GM12878 (cell line): ENCODE measurements at regions not wholly inside any gene's neighbourhood (a gene's known extent, or its start where the extent isn't known, plus 50 kb on each side); places are given as distances from the start of the nearest gene placed in this dataset.

Source experiments
- BHLHE40 ChIP-seq, 2 experiments: fragments of 450-650 bp in 1 of 2; IDR thresholded peaks; 2 replicates each; pipeline ENCODE4 v1.6.1; 2011 to 2017; ENCODE audit warnings: low read depth in 2 of 2, borderline replicate concordance in 1 of 2, improper control_type of control experiment in 1 of 2, low read length in 1 of 2, mild to moderate bottlenecking in 1 of 2
- JUND ChIP-seq: IDR thresholded peaks from 2 replicates; pipeline ENCODE4 v1.6.1; 2012; ENCODE audit warnings: low read depth, mild to moderate bottlenecking, low read length, improper control_type of control experiment, moderate library complexity
- MEF2B ChIP-seq: fragments of 450-650 bp; IDR thresholded peaks from 2 replicates; pipeline ENCODE4 v1.6.1; 2018; ENCODE audit warnings: mild to moderate bottlenecking, moderate library complexity; ENCODE audit not compliant: partially characterized antibody, poor library complexity, severe bottlenecking
- POLR2A ChIP-seq: IDR thresholded peaks from 2 replicates; pipeline ENCODE4 v1.6.1; 2011; ENCODE audit warnings: low read depth, mild to moderate bottlenecking, low read length
- POLR2AphosphoS5 ChIP-seq: IDR thresholded peaks from 2 replicates; pipeline ENCODE4 v1.6.1; 2011; ENCODE audit warnings: mild to moderate bottlenecking, low read length, inconsistent platforms
- SKIL ChIP-seq: fragments of 450-650 bp; IDR thresholded peaks from 2 replicates; pipeline ENCODE4 v1.6.1; 2017; ENCODE audit warnings: mild to moderate bottlenecking, low read depth, inconsistent platforms; ENCODE audit not compliant: poor library complexity, severe bottlenecking
- SRF ChIP-seq, 2 experiments: IDR thresholded peaks; 2 replicates each; pipeline ENCODE4 v1.6.1; 2011; ENCODE audit warnings: low read depth in 2 of 2, low read length in 2 of 2, mild to moderate bottlenecking in 1 of 2, moderate library complexity in 1 of 2
- TCF7 ChIP-seq: IDR thresholded peaks from 2 replicates; pipeline ENCODE4 v1.6.1; 2014; ENCODE audit warnings: antibody characterized with exemption, borderline replicate concordance
- ZBTB40 ChIP-seq: fragments of 450-650 bp; IDR thresholded peaks from 2 replicates; pipeline ENCODE4 v1.6.1; 2016; ENCODE audit warnings: mild to moderate bottlenecking, moderate library complexity, borderline replicate concordance
- TF ChIP-seq, protein P1 (sequence below), 3 experiments: IDR thresholded peaks in 2 of 3; conservative IDR thresholded peaks in 1 of 3; 2 replicates each; pipeline ENCODE4 v1.5.1; 2011; ENCODE audit warnings: low read depth in 3 of 3, low read length in 3 of 3, mild to moderate bottlenecking in 3 of 3, control low read depth in 2 of 3, moderate library complexity in 2 of 3, inconsistent platforms in 1 of 3, mixed read lengths in 1 of 3; ENCODE audit not compliant: control insufficient read depth in 2 of 3, insufficient read depth in 1 of 3; ENCODE audit errors: extremely low read depth in 1 of 3
- TF ChIP-seq, protein P2 (sequence below): fragments of 450-650 bp; IDR thresholded peaks from 2 replicates; pipeline ENCODE4 v1.6.1; 2017; ENCODE audit warnings: mild to moderate bottlenecking

DNA sequence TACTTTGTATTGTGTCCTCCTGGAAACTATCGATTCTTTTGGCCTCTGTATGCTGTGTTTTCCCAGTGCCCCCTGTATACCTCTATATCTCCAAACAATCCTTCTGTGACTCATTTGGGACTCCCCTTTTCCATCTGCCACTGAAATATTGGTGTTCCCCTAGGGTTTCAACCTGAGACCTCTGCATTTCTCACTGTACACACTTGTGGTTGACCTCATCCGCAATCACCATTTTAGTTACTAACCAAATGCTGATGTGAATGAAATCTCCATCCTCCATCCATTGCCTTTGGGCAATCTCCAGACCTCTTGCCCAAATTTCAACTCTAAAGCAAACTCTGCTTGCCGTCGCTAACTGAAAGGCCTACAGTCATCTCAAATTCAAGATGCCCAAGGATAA is 190.6 kb upstream of the PLET1 start:
- TF ChIP-seq MEF2B (no peak), SKIL (no peak), TCF7 (no peak), BHLHE40 (IDR thresholded peaks at IDR 0.05; ENCODE audit: borderline replicate concordance in 1 of 2, low read depth in 2 of 2, low read length in 1 of 2) (no peak), POLR2AphosphoS5 (no peak), JUND (no peak), SRF (IDR thresholded peaks at IDR 0.05; ENCODE audit: low read depth in 2 of 2, low read length in 2 of 2) (no peak), POLR2A (no peak), ZBTB40 (no peak)
- TF ChIP-seq, protein P1, sequence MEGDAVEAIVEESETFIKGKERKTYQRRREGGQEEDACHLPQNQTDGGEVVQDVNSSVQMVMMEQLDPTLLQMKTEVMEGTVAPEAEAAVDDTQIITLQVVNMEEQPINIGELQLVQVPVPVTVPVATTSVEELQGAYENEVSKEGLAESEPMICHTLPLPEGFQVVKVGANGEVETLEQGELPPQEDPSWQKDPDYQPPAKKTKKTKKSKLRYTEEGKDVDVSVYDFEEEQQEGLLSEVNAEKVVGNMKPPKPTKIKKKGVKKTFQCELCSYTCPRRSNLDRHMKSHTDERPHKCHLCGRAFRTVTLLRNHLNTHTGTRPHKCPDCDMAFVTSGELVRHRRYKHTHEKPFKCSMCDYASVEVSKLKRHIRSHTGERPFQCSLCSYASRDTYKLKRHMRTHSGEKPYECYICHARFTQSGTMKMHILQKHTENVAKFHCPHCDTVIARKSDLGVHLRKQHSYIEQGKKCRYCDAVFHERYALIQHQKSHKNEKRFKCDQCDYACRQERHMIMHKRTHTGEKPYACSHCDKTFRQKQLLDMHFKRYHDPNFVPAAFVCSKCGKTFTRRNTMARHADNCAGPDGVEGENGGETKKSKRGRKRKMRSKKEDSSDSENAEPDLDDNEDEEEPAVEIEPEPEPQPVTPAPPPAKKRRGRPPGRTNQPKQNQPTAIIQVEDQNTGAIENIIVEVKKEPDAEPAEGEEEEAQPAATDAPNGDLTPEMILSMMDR (IDR thresholded peaks at IDR 0.05 in 2 of 3, conservative IDR thresholded peaks at IDR 0.05 in 1 of 3; ENCODE audit: control insufficient read depth in 2 of 3, extremely low read depth in 1 of 3, insufficient read depth in 1 of 3, low read depth in 3 of 3, low read length in 3 of 3) = no peak
- TF ChIP-seq, protein P2, sequence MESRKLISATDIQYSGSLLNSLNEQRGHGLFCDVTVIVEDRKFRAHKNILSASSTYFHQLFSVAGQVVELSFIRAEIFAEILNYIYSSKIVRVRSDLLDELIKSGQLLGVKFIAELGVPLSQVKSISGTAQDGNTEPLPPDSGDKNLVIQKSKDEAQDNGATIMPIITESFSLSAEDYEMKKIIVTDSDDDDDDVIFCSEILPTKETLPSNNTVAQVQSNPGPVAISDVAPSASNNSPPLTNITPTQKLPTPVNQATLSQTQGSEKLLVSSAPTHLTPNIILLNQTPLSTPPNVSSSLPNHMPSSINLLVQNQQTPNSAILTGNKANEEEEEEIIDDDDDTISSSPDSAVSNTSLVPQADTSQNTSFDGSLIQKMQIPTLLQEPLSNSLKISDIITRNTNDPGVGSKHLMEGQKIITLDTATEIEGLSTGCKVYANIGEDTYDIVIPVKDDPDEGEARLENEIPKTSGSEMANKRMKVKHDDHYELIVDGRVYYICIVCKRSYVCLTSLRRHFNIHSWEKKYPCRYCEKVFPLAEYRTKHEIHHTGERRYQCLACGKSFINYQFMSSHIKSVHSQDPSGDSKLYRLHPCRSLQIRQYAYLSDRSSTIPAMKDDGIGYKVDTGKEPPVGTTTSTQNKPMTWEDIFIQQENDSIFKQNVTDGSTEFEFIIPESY = no peak
